BJ (cell line): ENCODE measurements at regions not wholly inside any gene's neighbourhood (a gene's known extent, or its start where the extent isn't known, plus 50 kb on each side); places are given as distances from the start of the nearest gene placed in this dataset.
"Not testable (repeated sequence)": the region's sequence is repeated elsewhere in the genome, so short reads cannot be mapped to it uniquely, and the experiment has no call there.

Source experiments
- CTCF ChIA-PET: fragments of 350-600 bp; formaldehyde crosslinking; extraction: SDS; loops from one replicate; lab custom pipeline; 2021; ENCODE audit warnings: antibody characterized with exemption, inconsistent platforms; lab: Yijun Ruan, JAX
- POLR2A ChIA-PET: fragments of 300-600 bp; sonication (Branson Sonifier 250); formaldehyde crosslinking; extraction: SDS; loops from one replicate; lab custom pipeline; 2021; ENCODE audit warnings: antibody characterized with exemption; lab: Charles Lee
- DNase-seq: peaks from one replicate; pipeline ENCODE4 v3.0.0-alpha.2; 2011; ENCODE audit warnings: low read depth
- H3K27me3 ChIP-seq: 2 replicates; pipeline ENCODE4 v1.6.0; 2011; ENCODE audit warnings: low read length; ENCODE audit not compliant: control insufficient read depth, insufficient read depth
- H3K36me3 ChIP-seq: 2 replicates; pipeline ENCODE4 v1.5.1; 2011; ENCODE audit warnings: low read length; ENCODE audit not compliant: control insufficient read depth, insufficient read depth
- H3K4me3 ChIP-seq: 2 replicates; pipeline ENCODE4 v1.5.1; 2011; ENCODE audit warnings: low read depth, mild to moderate bottlenecking, control low read depth, low read length
- CTCF ChIP-seq: IDR thresholded peaks from 2 replicates; pipeline ENCODE4 v1.5.1; 2011; ENCODE audit warnings: low read depth, mild to moderate bottlenecking, control low read depth, inconsistent platforms, low read length, moderate library complexity; ENCODE audit not compliant: insufficient read depth

- no peaks in the 10 kb centered on the region for H3K36me3 ChIP-seq
- H3K4me3 ChIP-seq = no peak overlapping the region
- H3K27me3 ChIP-seq = peaks cover 7% of the 10 kb centered on the region
- ChIA-PET POLR2A (no interaction called here), CTCF (interaction anchor here (0.6 to 1.8 kb wide), 2 partner anchors 17 to 182 kb away, joined by 3 to 10 read pairs; no protein-coding TSS in a partner anchor)
- no peak for DNase-seq
- no peak for TF ChIP-seq CTCF
Measured at GRCh38 chr2:109727929-109728447, 66.1 kb upstream of the RGPD5 start.

GRCh38 chr2:109733746-109734145, 60.4 kb upstream of the RGPD5 start:
- H3K27me3 ChIP-seq, H3K4me3 ChIP-seq, DNase-seq, H3K36me3 ChIP-seq, POLR2A ChIA-PET: not testable (repeated sequence)
- CTCF ChIA-PET = interaction anchor here (3.0 to 4.9 kb wide), 2 partner anchors 19 to 188 kb away, joined by 13 to 92 read pairs; no protein-coding TSS in a partner anchor

GRCh38 chr2:109736177-109736827, 57.8 kb upstream of the RGPD5 start:
- peak; percentile 75 for TF ChIP-seq CTCF
- DNase-seq = peak; percentile 23
- Histone ChIP-seq H3K27me3 (no peaks in the 10 kb centered on the region), H3K4me3 (no peak overlapping the region), H3K36me3 (no peaks in the 10 kb centered on the region)
- CTCF ChIA-PET = interaction anchor here (0.6 to 4.9 kb wide), 22 partner anchors 13 to 414 kb away, joined by 3 to 92 read pairs (median 4); partner anchors contain the start of gene SOWAHC
- POLR2A ChIA-PET = no interaction called here
